HepG2 (cell line): ENCODE measurements at regions not wholly inside any gene's neighbourhood (a gene's known extent, or its start where the extent isn't known, plus 50 kb on each side); places are given as distances from the start of the nearest gene placed in this dataset.
A peak's percentile ranks its signal among the peaks of the same experiment; 100 is the strongest.

Experiments
- ATAC-seq: fragments of 200-7000 bp; cut with Tn5 transposase; 3 replicates; pipeline ENCODE4 v1.9.1; 2020; ENCODE audit warnings: mild to moderate bottlenecking, moderate library complexity
- BruUV-seq: library from RNA; stranded (reverse); fragments of 400-500 nt; replicated peaks from 2 replicates; lab custom pipeline; 2021; lab: Mats Ljungman, UMichigan
- CTCF ChIA-PET: fragments of 300-600 bp; formaldehyde crosslinking; extraction: SDS; loops from one replicate; lab custom pipeline; 2021; ENCODE audit warnings: low total read pairs, inconsistent platforms, low intra/inter-chr PET ratio; lab: Yijun Ruan, JAX
- POLR2A ChIA-PET: fragments of 350-600 bp; sonication (Branson Sonifier 250); formaldehyde crosslinking; loops from one replicate; lab custom pipeline; 2020; ENCODE audit warnings: antibody characterized with exemption, inconsistent platforms; lab: Yijun Ruan, JAX
- DNase-seq: peaks from one replicate; pipeline ENCODE4 v3.0.0-alpha.2; 2015; ENCODE audit warnings: low spot score
- FAIRE-seq: peaks from 3 replicates; lab custom pipeline; 2011; peaks lifted over from hg19 to GRCh38; lab: Jason Lieb, UNC
- H2AFZ ChIP-seq: one replicate; pipeline ENCODE4 v1.6.1; 2011; ENCODE audit warnings: low read length, inconsistent platforms
- H3K27ac ChIP-seq: fragments of 300-600 bp; 3 replicates; pipeline ENCODE4 v1.8.0; 2011; ENCODE audit warnings: mixed run types, mild to moderate bottlenecking, mixed read lengths, low read length, inconsistent platforms; ENCODE audit not compliant: insufficient read depth; ENCODE audit errors: extremely low read length
- H3K27me3 ChIP-seq, 2 experiments: fragments of 200-600 bp in 1 of 2; 2 replicates in 1 of 2; 3 replicates in 1 of 2; pipeline versions ENCODE4 v1.6.0 to v1.8.0; 2011; ENCODE audit warnings: low read length in 2 of 2, mild to moderate bottlenecking in 2 of 2, moderate library complexity in 2 of 2, inconsistent platforms in 1 of 2; ENCODE audit not compliant: insufficient read depth in 2 of 2, control insufficient read depth in 1 of 2
- H3K36me3 ChIP-seq, 2 experiments: fragments of 200-600 bp in 1 of 2; replicated peaks in 1 of 2; 2 replicates in 1 of 2; 3 replicates in 1 of 2; pipeline versions ENCODE4 v1.5.1 to v1.8.0; 2011; ENCODE audit warnings: low read length in 2 of 2, inconsistent platforms in 1 of 2; ENCODE audit not compliant: insufficient read depth in 2 of 2, control insufficient read depth in 1 of 2
- H3K4me1 ChIP-seq: 2 replicates; pipeline ENCODE4 v1.5.1; 2012; ENCODE audit warnings: low read length, inconsistent platforms; ENCODE audit not compliant: insufficient read depth
- H3K4me2 ChIP-seq: 2 replicates; pipeline ENCODE4 v1.6.0; 2011; ENCODE audit warnings: low read depth, low read length, inconsistent platforms
- H3K4me3 ChIP-seq, 3 experiments: fragments of 200-600 bp in 1 of 3; sonication (generic), shearing (Covaris generic) in 1 of 3; replicated peaks in 1 of 3; 2 replicates each; pipeline ENCODE4 v1.5.1; 2011 to 2016; ENCODE audit warnings: low read length in 3 of 3, inconsistent platforms in 2 of 3, low read depth in 2 of 3, mild to moderate bottlenecking in 2 of 3, control low read depth in 1 of 3, mixed read lengths in 1 of 3; ENCODE audit not compliant: insufficient read depth in 1 of 3
- H3K79me2 ChIP-seq: one replicate; pipeline ENCODE4 v1.6.1; 2011; ENCODE audit warnings: low read length, inconsistent platforms; ENCODE audit not compliant: insufficient read depth
- H3K9ac ChIP-seq: 2 replicates; pipeline ENCODE4 v1.6.0; 2011; ENCODE audit warnings: mild to moderate bottlenecking, low read depth, low read length, inconsistent platforms; ENCODE audit not compliant: insufficient read depth
- H3K9me3 ChIP-seq: 2 replicates; pipeline ENCODE4 v1.5.1; 2012; ENCODE audit warnings: mild to moderate bottlenecking, low read length
- H4K20me1 ChIP-seq: 2 replicates; pipeline ENCODE4 v1.6.0; 2011; ENCODE audit warnings: inconsistent platforms, mild to moderate bottlenecking, low read length, moderate library complexity; ENCODE audit not compliant: insufficient read depth
- GFI1 ChIP-seq: sonication (generic); formaldehyde crosslinking; IDR thresholded peaks from 2 replicates; pipeline ENCODE4 v1.5.0; 2020; ENCODE audit warnings: missing genetic modification reagents, mild to moderate bottlenecking, borderline replicate concordance
- KDM6A ChIP-seq: IDR thresholded peaks from 2 replicates; pipeline ENCODE4 v1.6.1; 2016; ENCODE audit warnings: low read depth
- LCORL ChIP-seq, 2 experiments: fragments of 450-650 bp in 1 of 2; sonication (generic) in 1 of 2; formaldehyde crosslinking in 1 of 2; IDR thresholded peaks; 2 replicates each; pipeline versions ENCODE4 v1.5.0 to v1.6.1; 2017 to 2020; ENCODE audit warnings: antibody characterized with exemption in 1 of 2, missing genetic modification reagents in 1 of 2
- ZBTB33 ChIP-seq: sonication (generic); formaldehyde crosslinking; IDR thresholded peaks from 2 replicates; pipeline ENCODE4 v1.4.0; 2020; ENCODE audit warnings: missing genetic modification reagents
- ZKSCAN5 ChIP-seq: sonication (generic); formaldehyde crosslinking; IDR thresholded peaks from 2 replicates; pipeline ENCODE4 v1.5.1; 2020; ENCODE audit warnings: mild to moderate bottlenecking, missing genetic modification reagents
- ZNF124 ChIP-seq: sonication (generic); formaldehyde crosslinking; IDR thresholded peaks from 2 replicates; pipeline ENCODE4 v1.4.0; 2020; ENCODE audit warnings: missing genetic modification reagents
- ZNF234 ChIP-seq: sonication (generic); formaldehyde crosslinking; conservative IDR thresholded peaks from 2 replicates; pipeline ENCODE4 v1.5.1; 2020; ENCODE audit warnings: mild to moderate bottlenecking, missing genetic modification reagents
- ZNF264 ChIP-seq: sonication (generic); formaldehyde crosslinking; IDR thresholded peaks from 2 replicates; pipeline ENCODE4 v1.4.0; 2020; ENCODE audit warnings: missing genetic modification reagents
- WGBS: methylation state at CpG from one replicate; pipeline ENCODE4 v1.1.6; 2017; ENCODE audit warnings: low lambda C conversion rate; 5-methylcytosine and 5-hydroxymethylcytosine counted together
- in situ Hi-C: cut with HindIII; loops from 2 replicates; pipeline ENCODE4 v1.10.0; 2017; ENCODE audit warnings: low pct_unique_long_range_greater_than_20kb; ENCODE audit not compliant: extremely low pct_ligation_motif_present
- intact Hi-C: fragments of 100-400 bp; cut with micrococcal nuclease; formaldehyde crosslinking; loops from one replicate; pipeline ENCODE4 v1.10.0; 2022; ENCODE audit not compliant: unreplicated experiment

- Histone ChIP-seq H4K20me1 (no peaks in the 10 kb centered on the region), H3K36me3 (no peaks in the 10 kb centered on the region), H3K4me3 (no peak overlapping the region), H2AFZ (no peak overlapping the region), H3K9ac (no peak overlapping the region), H3K9me3 (peaks cover 85% of the 10 kb centered on the region), H3K4me1 (no peaks in the 10 kb centered on the region), H3K4me2 (no peak overlapping the region), H3K27me3 (no peaks in the 10 kb centered on the region), H3K79me2 (no peaks in the 10 kb centered on the region), H3K27ac (no peak overlapping the region)
- ATAC-seq = no peak
- 0% methylated on average over 1 of the region's 1 CpG for WGBS
- FAIRE-seq = no peak
- TF ChIP-seq ZNF264 = no peak
- no peak for TF ChIP-seq ZBTB33 (CRISPR knock-in tag)
- no peak for TF ChIP-seq ZNF124
- TF ChIP-seq KDM6A (CRISPR knock-in tag) = no peak
- no peak for TF ChIP-seq GFI1 (CRISPR knock-in tag)
- TF ChIP-seq ZNF234 (CRISPR knock-in tag) = no peak
- CTCF ChIA-PET = no interaction called here
- DNase-seq = no peak
- no TSS peak for BruUV-seq
- in situ Hi-C loops = no loop called here
- intact Hi-C loops = no loop called here
- POLR2A ChIA-PET = no interaction called here
Observed at GRCh38 chr1:73717976-73718375, 480.0 kb downstream of the LRRIQ3 start.

DNA sequence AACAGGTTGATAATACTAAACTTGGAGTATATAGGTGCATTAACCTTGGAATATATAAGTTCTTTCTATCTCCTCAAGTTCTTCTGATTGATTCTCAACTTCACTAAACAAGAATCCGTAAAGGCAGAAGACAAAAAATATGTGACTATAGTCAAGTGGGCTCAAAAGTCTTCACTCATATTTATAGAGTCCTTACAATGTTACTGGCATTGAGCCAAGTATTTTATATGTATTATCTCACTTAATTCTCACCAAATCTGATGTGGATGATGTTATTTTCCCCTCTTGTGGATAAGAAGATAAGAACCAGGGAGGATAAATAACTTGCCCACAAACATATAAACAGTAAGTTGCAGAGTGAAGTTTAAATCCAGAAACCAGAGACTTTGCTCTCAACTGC is 486.9 kb downstream of the LRRIQ3 start:
- no peak for FAIRE-seq
- in situ Hi-C loops (no loop called here), intact Hi-C loops (no loop called here)

More for the DNA sequence above, 486.9 kb downstream of the LRRIQ3 start:
- no peak overlapping the region for H3K9ac ChIP-seq
- no peaks in the 10 kb centered on the region for H3K27me3 ChIP-seq
- no peaks in the 10 kb centered on the region for H4K20me1 ChIP-seq
- no peaks in the 10 kb centered on the region for H3K36me3 ChIP-seq
- no peak for ATAC-seq
- no peak overlapping the region for H3K4me3 ChIP-seq
- no TSS peak for BruUV-seq
- 19% methylated on average over 1 of the region's 1 CpG for WGBS
- no peak for DNase-seq
- no peaks in the 10 kb centered on the region for H3K4me1 ChIP-seq
- peak; percentile 69 for TF ChIP-seq LCORL (IDR thresholded peaks at IDR 0.05)
- no peak for TF ChIP-seq LCORL (CRISPR knock-in tag; IDR thresholded peaks at IDR 0.05)
- no peak for TF ChIP-seq ZKSCAN5 (CRISPR knock-in tag)
- ChIA-PET CTCF (no interaction called here), POLR2A (no interaction called here)
- no peaks in the 10 kb centered on the region for H3K79me2 ChIP-seq
- H3K4me2 ChIP-seq = no peak overlapping the region
- H3K9me3 ChIP-seq = peaks cover 77% of the 10 kb centered on the region
- no peak overlapping the region for H3K27ac ChIP-seq
- no peak overlapping the region for H2AFZ ChIP-seq
